H9 (cell line): ENCODE measurements at regions not wholly inside any gene's neighbourhood (a gene's known extent, or its start where the extent isn't known, plus 50 kb on each side); places are given as distances from the start of the nearest gene placed in this dataset.

Experiments
- DNase-seq: peaks from one replicate; pipeline ENCODE4 v3.0.0-alpha.2; 2017
- H2AFZ ChIP-seq: one replicate; pipeline ENCODE4 v1.6.1; 2013; ENCODE audit warnings: mild to moderate bottlenecking, low read length, control low read depth, moderate library complexity
- H2AK5ac ChIP-seq: 2 replicates; pipeline ENCODE4 v1.6.1; 2013; ENCODE audit warnings: low read length, control low read depth, mixed read lengths; ENCODE audit not compliant: insufficient read length
- H2BK120ac ChIP-seq: one replicate; pipeline ENCODE4 v1.6.1; 2013; ENCODE audit warnings: low read depth, mild to moderate bottlenecking, low read length, control low read depth, inconsistent platforms; ENCODE audit not compliant: poor library complexity, severe bottlenecking
- H2BK12ac ChIP-seq: 2 replicates; pipeline ENCODE4 v1.6.1; 2013; ENCODE audit warnings: low read length, control low read depth, mixed read lengths, low read depth; ENCODE audit not compliant: insufficient read length
- H2BK15ac ChIP-seq: 2 replicates; pipeline ENCODE4 v1.6.1; 2013; ENCODE audit warnings: low read depth, low read length, control low read depth
- H2BK20ac ChIP-seq: one replicate; pipeline ENCODE4 v1.6.1; 2013; ENCODE audit warnings: low read depth, mild to moderate bottlenecking, low read length, control low read depth, inconsistent platforms; ENCODE audit not compliant: poor library complexity, severe bottlenecking
- H2BK5ac ChIP-seq: 2 replicates; pipeline ENCODE4 v1.6.1; 2013; ENCODE audit warnings: low read length, control low read depth, mixed read lengths; ENCODE audit not compliant: insufficient read length
- H3K14ac ChIP-seq: 2 replicates; pipeline ENCODE4 v1.6.1; 2013; ENCODE audit warnings: low read length, control low read depth; ENCODE audit not compliant: insufficient read depth
- H3K18ac ChIP-seq: 2 replicates; pipeline ENCODE4 v1.6.1; 2013; ENCODE audit warnings: low read depth, mild to moderate bottlenecking, mixed read lengths, low read length, control low read depth; ENCODE audit not compliant: insufficient read length
- H3K23ac ChIP-seq: 2 replicates; pipeline ENCODE4 v1.6.1; 2013; ENCODE audit warnings: low read length, control low read depth, mixed read lengths, low read depth; ENCODE audit not compliant: insufficient read length
- H3K23me2 ChIP-seq: 2 replicates; pipeline ENCODE4 v1.6.1; 2013; ENCODE audit warnings: low read depth, mild to moderate bottlenecking, mixed read lengths, low read length, control low read depth; ENCODE audit not compliant: insufficient read length, poor library complexity, severe bottlenecking
- H3K27ac ChIP-seq: 2 replicates; pipeline ENCODE4 v1.5.1; 2013; ENCODE audit warnings: low read length, control low read depth, mixed read lengths, low read depth; ENCODE audit not compliant: insufficient read length
- H3K27me3 ChIP-seq: 2 replicates; pipeline ENCODE4 v1.6.1; 2013; ENCODE audit warnings: low read length, control low read depth, inconsistent platforms; ENCODE audit not compliant: insufficient read depth
- H3K4ac ChIP-seq: 2 replicates; pipeline ENCODE4 v1.6.1; 2013; ENCODE audit warnings: low read depth, mild to moderate bottlenecking, control low read depth, inconsistent platforms, low read length, moderate library complexity
- H3K4me1 ChIP-seq: 2 replicates; pipeline ENCODE4 v1.6.1; 2013; ENCODE audit warnings: low read length, control low read depth, inconsistent platforms; ENCODE audit not compliant: insufficient read depth
- H3K4me2 ChIP-seq: 2 replicates; pipeline ENCODE4 v1.6.1; 2013; ENCODE audit warnings: low read length, control low read depth, mixed read lengths; ENCODE audit not compliant: insufficient read length, insufficient read depth
- H3K56ac ChIP-seq: 2 replicates; pipeline ENCODE4 v1.6.1; 2013; ENCODE audit warnings: low read depth, mild to moderate bottlenecking, mixed read lengths, low read length, control low read depth; ENCODE audit not compliant: insufficient read length
- H3K79me1 ChIP-seq: 2 replicates; pipeline ENCODE4 v1.6.1; 2013; ENCODE audit warnings: low read depth, mild to moderate bottlenecking, moderate library complexity, low read length, control low read depth, inconsistent platforms; ENCODE audit not compliant: insufficient read depth, poor library complexity, severe bottlenecking
- H3K79me2 ChIP-seq: 2 replicates; pipeline ENCODE4 v1.6.1; 2013; ENCODE audit warnings: low read length, control low read depth, inconsistent platforms; ENCODE audit not compliant: insufficient read depth
- H3K9ac ChIP-seq: 2 replicates; pipeline ENCODE4 v1.6.1; 2013; ENCODE audit warnings: low read length, control low read depth, mixed read lengths; ENCODE audit not compliant: insufficient read length; ENCODE audit errors: extremely low read depth
- H3K9me3 ChIP-seq: one replicate; pipeline ENCODE4 v1.6.1; 2013; ENCODE audit warnings: low read depth, low read length, inconsistent platforms; ENCODE audit not compliant: control insufficient read depth
- H3T11ph ChIP-seq: one replicate; pipeline ENCODE4 v1.6.1; 2013; ENCODE audit warnings: mild to moderate bottlenecking, low read length, control low read depth, inconsistent platforms
- H4K20me1 ChIP-seq: one replicate; pipeline ENCODE4 v1.6.1; 2013; ENCODE audit not compliant: control insufficient read depth, insufficient read length, insufficient read depth
- H4K5ac ChIP-seq: 2 replicates; pipeline ENCODE4 v1.6.1; 2013; ENCODE audit warnings: low read depth, mild to moderate bottlenecking, mixed read lengths, low read length, control low read depth; ENCODE audit not compliant: insufficient read length
- H4K8ac ChIP-seq: replicated peaks from 2 replicates; pipeline ENCODE4 v1.6.1; 2013; ENCODE audit warnings: low read length, control low read depth, mixed read lengths, low read depth; ENCODE audit not compliant: insufficient read length
- H4K91ac ChIP-seq: 2 replicates; pipeline ENCODE4 v1.6.1; 2013; ENCODE audit warnings: low read depth, mild to moderate bottlenecking, moderate library complexity, mixed read lengths, low read length, control low read depth; ENCODE audit not compliant: insufficient read length
- H3K27ac Mint-ChIP-seq, 3 experiments: 2 replicates in 2 of 3; 3 replicates in 1 of 3; pipeline ENCODE4 v1.8.0; 2020 to 2021; ENCODE audit warnings: mixed read lengths in 3 of 3, mild to moderate bottlenecking in 1 of 3, moderate library complexity in 1 of 3
- H3K27me3 Mint-ChIP-seq: 2 replicates; pipeline ENCODE4 v1.8.0; 2021; ENCODE audit warnings: low read depth, mild to moderate bottlenecking, moderate library complexity, mixed read lengths
- H3K36me3 Mint-ChIP-seq, 3 experiments: 2 replicates in 2 of 3; 3 replicates in 1 of 3; pipeline ENCODE4 v1.8.0; 2020 to 2021; ENCODE audit warnings: low read depth in 3 of 3, mixed read lengths in 3 of 3; ENCODE audit not compliant: insufficient read depth in 1 of 3
- H3K4me1 Mint-ChIP-seq, 2 experiments: 2 replicates each; pipeline ENCODE4 v1.8.0; 2020; ENCODE audit warnings: mixed read lengths in 2 of 2
- H3K4me3 Mint-ChIP-seq, 2 experiments: 2 replicates in 1 of 2; 3 replicates in 1 of 2; pipeline ENCODE4 v1.8.0; 2020 to 2021; ENCODE audit warnings: mild to moderate bottlenecking in 2 of 2, mixed read lengths in 2 of 2, moderate library complexity in 1 of 2
- H3K9me3 Mint-ChIP-seq, 2 experiments: 2 replicates in 1 of 2; 3 replicates in 1 of 2; pipeline ENCODE4 v1.8.0; 2020; ENCODE audit warnings: mild to moderate bottlenecking in 2 of 2, mixed read lengths in 2 of 2, moderate library complexity in 1 of 2
- WGBS: extraction: QIAGEN DNeasy Blood & Tissue Kit; methylation state at CpG from one replicate; pipeline ENCODE4 v1.1.7; 2013; ENCODE audit warnings: missing lambda C conversion rate, low lambda C conversion rate, mixed read lengths; ENCODE audit not compliant: insufficient read length; ENCODE audit errors: extremely low coverage; 5-methylcytosine and 5-hydroxymethylcytosine counted together
- TF ChIP-seq, protein P1 (sequence below): fragments of 200-600 bp; sonication (generic); conservative IDR thresholded peaks from 3 replicates; pipeline ENCODE4 v1.8.0; 2021; ENCODE audit warnings: antibody characterized with exemption, mild to moderate bottlenecking

DNA sequence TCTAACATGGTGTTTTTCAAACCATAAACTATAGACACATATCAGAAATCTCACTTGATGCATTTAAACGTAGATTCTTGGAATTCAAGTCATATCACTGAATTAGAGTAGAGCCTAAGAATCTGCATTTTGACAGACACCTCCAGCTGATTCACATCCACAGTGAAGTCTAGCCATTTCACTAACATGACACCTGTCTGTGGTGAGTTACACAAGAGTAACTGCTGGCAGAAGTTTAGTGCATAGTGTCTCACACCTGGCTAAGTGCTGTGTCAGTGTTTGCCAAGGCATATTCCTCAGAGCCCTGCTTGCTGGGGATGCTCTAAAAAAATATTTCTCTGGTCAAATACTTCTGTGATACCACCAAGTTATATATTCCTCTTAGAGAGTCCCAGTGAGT lies 237.5 kb upstream of the DIAPH2 start:
- no peak for DNase-seq
- no peak overlapping the region for H2BK5ac ChIP-seq
- no peaks in the 10 kb centered on the region for H3K79me2 ChIP-seq
- no peak overlapping the region for H2BK12ac ChIP-seq
- H3K23me2 ChIP-seq, result no peaks in the 10 kb centered on the region
- H4K8ac ChIP-seq, result no peak overlapping the region
- H3K27me3 ChIP-seq, result no peaks in the 10 kb centered on the region
- H3K27ac ChIP-seq, result no peak overlapping the region
- no peak overlapping the region for H4K91ac ChIP-seq
- no peak overlapping the region for H2AFZ ChIP-seq
- H3K4me1 Mint-ChIP-seq, result no peaks in the 10 kb centered on the region
- no peaks in the 10 kb centered on the region for H3K9me3 Mint-ChIP-seq
- H3K36me3 Mint-ChIP-seq, result no peaks in the 10 kb centered on the region
- no peak overlapping the region for H4K5ac ChIP-seq
- no peak overlapping the region for H2BK120ac ChIP-seq
- H4K20me1 ChIP-seq, result no peaks in the 10 kb centered on the region
- no peak overlapping the region for H3K4ac ChIP-seq
- no peak overlapping the region for H3K27ac Mint-ChIP-seq
- no peaks in the 10 kb centered on the region for H3K9me3 ChIP-seq
- H3K27me3 Mint-ChIP-seq, result no peaks in the 10 kb centered on the region
- H3T11ph ChIP-seq, result no peak overlapping the region
- no peak overlapping the region for H3K14ac ChIP-seq
- H3K9ac ChIP-seq, result no peak overlapping the region
- H3K23ac ChIP-seq, result no peak overlapping the region
- H3K56ac ChIP-seq, result no peak overlapping the region
- H3K4me2 ChIP-seq, result no peak overlapping the region
- no peak overlapping the region for H3K4me3 Mint-ChIP-seq
- no peak overlapping the region for H2BK15ac ChIP-seq
- TF ChIP-seq, protein P1, sequence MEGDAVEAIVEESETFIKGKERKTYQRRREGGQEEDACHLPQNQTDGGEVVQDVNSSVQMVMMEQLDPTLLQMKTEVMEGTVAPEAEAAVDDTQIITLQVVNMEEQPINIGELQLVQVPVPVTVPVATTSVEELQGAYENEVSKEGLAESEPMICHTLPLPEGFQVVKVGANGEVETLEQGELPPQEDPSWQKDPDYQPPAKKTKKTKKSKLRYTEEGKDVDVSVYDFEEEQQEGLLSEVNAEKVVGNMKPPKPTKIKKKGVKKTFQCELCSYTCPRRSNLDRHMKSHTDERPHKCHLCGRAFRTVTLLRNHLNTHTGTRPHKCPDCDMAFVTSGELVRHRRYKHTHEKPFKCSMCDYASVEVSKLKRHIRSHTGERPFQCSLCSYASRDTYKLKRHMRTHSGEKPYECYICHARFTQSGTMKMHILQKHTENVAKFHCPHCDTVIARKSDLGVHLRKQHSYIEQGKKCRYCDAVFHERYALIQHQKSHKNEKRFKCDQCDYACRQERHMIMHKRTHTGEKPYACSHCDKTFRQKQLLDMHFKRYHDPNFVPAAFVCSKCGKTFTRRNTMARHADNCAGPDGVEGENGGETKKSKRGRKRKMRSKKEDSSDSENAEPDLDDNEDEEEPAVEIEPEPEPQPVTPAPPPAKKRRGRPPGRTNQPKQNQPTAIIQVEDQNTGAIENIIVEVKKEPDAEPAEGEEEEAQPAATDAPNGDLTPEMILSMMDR, result no peak
- H2AK5ac ChIP-seq, result no peak overlapping the region
- no peaks in the 10 kb centered on the region for H3K79me1 ChIP-seq
- no CpG with 5 or more reads among the region's 1 CpG for WGBS
- no peak overlapping the region for H2BK20ac ChIP-seq
- H3K18ac ChIP-seq, result no peak overlapping the region
- H3K4me1 ChIP-seq, result no peaks in the 10 kb centered on the region
